H1 (cell line): ENCODE measurements at regions not wholly inside any gene's neighbourhood (a gene's known extent, or its start where the extent isn't known, plus 50 kb on each side); places are given as distances from the start of the nearest gene placed in this dataset.

Source experiments
- ATF3 ChIP-seq: IDR thresholded peaks from 2 replicates; pipeline ENCODE4 v1.6.1; 2011; ENCODE audit warnings: low read depth, mild to moderate bottlenecking, low read length; ENCODE audit not compliant: insufficient read depth
- KDM1A ChIP-seq: fragments of 200-600, 300-600 bp; sonication (generic); IDR thresholded peaks from 2 replicates; pipeline ENCODE4 v1.7.1; 2016; ENCODE audit warnings: mild to moderate bottlenecking, low read length, borderline replicate concordance

- TF ChIP-seq ATF3 (no peak), KDM1A (no peak)
These were observed 230.9 kb upstream of the KLF4 start (continued) for GRCh38 chr9:107720501-107720900.
